ENCODE measurements at regions not wholly inside any gene's neighbourhood (a gene's known extent, or its start where the extent isn't known, plus 50 kb on each side); places are given as distances from the start of the nearest gene placed in this dataset.

GRCh38 chr7:120053390-120053961 is 219.5 kb upstream of the KCND2 start:
- TF ChIP-seq, protein P1, sequence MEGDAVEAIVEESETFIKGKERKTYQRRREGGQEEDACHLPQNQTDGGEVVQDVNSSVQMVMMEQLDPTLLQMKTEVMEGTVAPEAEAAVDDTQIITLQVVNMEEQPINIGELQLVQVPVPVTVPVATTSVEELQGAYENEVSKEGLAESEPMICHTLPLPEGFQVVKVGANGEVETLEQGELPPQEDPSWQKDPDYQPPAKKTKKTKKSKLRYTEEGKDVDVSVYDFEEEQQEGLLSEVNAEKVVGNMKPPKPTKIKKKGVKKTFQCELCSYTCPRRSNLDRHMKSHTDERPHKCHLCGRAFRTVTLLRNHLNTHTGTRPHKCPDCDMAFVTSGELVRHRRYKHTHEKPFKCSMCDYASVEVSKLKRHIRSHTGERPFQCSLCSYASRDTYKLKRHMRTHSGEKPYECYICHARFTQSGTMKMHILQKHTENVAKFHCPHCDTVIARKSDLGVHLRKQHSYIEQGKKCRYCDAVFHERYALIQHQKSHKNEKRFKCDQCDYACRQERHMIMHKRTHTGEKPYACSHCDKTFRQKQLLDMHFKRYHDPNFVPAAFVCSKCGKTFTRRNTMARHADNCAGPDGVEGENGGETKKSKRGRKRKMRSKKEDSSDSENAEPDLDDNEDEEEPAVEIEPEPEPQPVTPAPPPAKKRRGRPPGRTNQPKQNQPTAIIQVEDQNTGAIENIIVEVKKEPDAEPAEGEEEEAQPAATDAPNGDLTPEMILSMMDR (conservative IDR thresholded peaks at IDR 0.05), result no peak
- TF ChIP-seq EZH2 (IDR thresholded peaks at IDR 0.05; ENCODE audit: low read depth), result no peak
